22Rv1 (cell line): ENCODE measurements at regions not wholly inside any gene's neighbourhood (a gene's known extent, or its start where the extent isn't known, plus 50 kb on each side); places are given as distances from the start of the nearest gene placed in this dataset.

Experiments used
- CTCF ChIP-seq: fragments of 450-650 bp; IDR thresholded peaks from 2 replicates; pipeline ENCODE4 v1.5.1; 2017; ENCODE audit warnings: mild to moderate bottlenecking
- ZFX ChIP-seq: fragments of 450-650 bp; IDR thresholded peaks from 2 replicates; pipeline ENCODE4 v1.6.1; 2017; ENCODE audit warnings: antibody characterized with exemption, borderline replicate concordance

DNA sequence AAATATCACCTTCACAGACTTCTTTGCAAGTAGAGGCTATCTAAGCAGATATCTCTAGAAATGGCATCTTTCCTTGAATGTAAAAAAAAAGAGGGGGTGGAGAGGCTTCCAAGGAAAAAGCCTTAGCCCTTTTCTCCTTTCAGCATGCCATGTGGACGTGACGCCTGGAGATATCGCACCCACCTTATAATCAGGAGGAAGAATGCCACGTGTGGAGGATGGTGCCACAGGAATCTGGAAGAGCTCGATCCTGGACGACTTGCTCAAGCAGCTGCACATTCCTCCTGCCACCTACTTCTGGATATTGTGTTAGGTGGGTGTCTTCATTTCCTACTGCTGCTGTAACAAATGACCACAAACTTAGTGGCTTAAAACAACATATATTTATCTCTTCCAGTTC is 203.6 kb downstream of the NUAK1 start:
- TF ChIP-seq CTCF (no peak), ZFX (no peak)
